ENCODE measurements at regions not wholly inside any gene's neighbourhood (a gene's known extent, or its start where the extent isn't known, plus 50 kb on each side); places are given as distances from the start of the nearest gene placed in this dataset.
A peak's percentile ranks its signal among the peaks of the same experiment; 100 is the strongest.

- DNase-seq (ENCODE audit: low spot score): no peak
These were observed 52.3 kb upstream of the PTPN12 start for GRCh38 chr7:77484785-77485184.

GRCh38 chr7:77482015-77482414 is 55.1 kb upstream of the PTPN12 start:
- peak; percentile 13 for DNase-seq (ENCODE audit: low spot score)

- no peak for DNase-seq (ENCODE audit: low spot score)
These were observed 55.5 kb upstream of the PTPN12 start for GRCh38 chr7:77481615-77482014.

- peak; percentile 15 for DNase-seq (ENCODE audit: low spot score)
These were observed 56.9 kb upstream of the PTPN12 start for GRCh38 chr7:77480102-77480627.

GRCh38 chr7:77479536-77480088 is 57.5 kb upstream of the PTPN12 start:
- DNase-seq (ENCODE audit: low spot score): peak; percentile 28

- no peak for DNase-seq (ENCODE audit: low spot score)
These were observed 60.2 kb upstream of the PTPN12 start for GRCh38 chr7:77476871-77477270.

- no peak for DNase-seq (ENCODE audit: low spot score)
These were observed 59.0 kb upstream of the GSAP start for GRCh38 chr7:77475181-77475580.

- no peak for DNase-seq (ENCODE audit: low spot score)
These were observed 58.6 kb upstream of the GSAP start for GRCh38 chr7:77474756-77475155.

- no peak for DNase-seq (ENCODE audit: low spot score)
These were observed 57.3 kb upstream of the GSAP start for GRCh38 chr7:77473229-77474005.

- no peak for DNase-seq (ENCODE audit: low spot score)
These were observed 53.8 kb upstream of the GSAP start for GRCh38 chr7:77469927-77470326.

GRCh38 chr7:77467408-77467807 is 51.3 kb upstream of the GSAP start:
- no peak for DNase-seq (ENCODE audit: low spot score)

GRCh38 chr7:77466450-77466849 is 50.3 kb upstream of the GSAP start:
- DNase-seq (ENCODE audit: low spot score): no peak

Data from AG20443 (cell line).